Neuronal stem cell (in vitro differentiated cells): ENCODE measurements at regions not wholly inside any gene's neighbourhood (a gene's known extent, or its start where the extent isn't known, plus 50 kb on each side); places are given as distances from the start of the nearest gene placed in this dataset.

Source experiments
- DNase-seq: peaks from one replicate; pipeline ENCODE4 v3.0.0-alpha.2; 2013; ENCODE audit warnings: low spot score
- H2AFZ ChIP-seq: one replicate; pipeline ENCODE4 v1.6.1; 2013; ENCODE audit warnings: mild to moderate bottlenecking, low read length, inconsistent platforms
- H2AK5ac ChIP-seq: 2 replicates; pipeline ENCODE4 v1.6.1; 2013; ENCODE audit warnings: low read depth, mild to moderate bottlenecking, inconsistent platforms, low read length, moderate library complexity, mixed read lengths
- H2BK120ac ChIP-seq: 2 replicates; pipeline ENCODE4 v1.6.1; 2013; ENCODE audit warnings: low read depth, mild to moderate bottlenecking, inconsistent platforms, low read length, moderate library complexity, mixed read lengths
- H2BK12ac ChIP-seq: one replicate; pipeline ENCODE4 v1.6.1; 2013; ENCODE audit warnings: low read length, inconsistent platforms
- H2BK15ac ChIP-seq: 2 replicates; pipeline ENCODE4 v1.6.1; 2013; ENCODE audit warnings: mild to moderate bottlenecking, low read length, inconsistent platforms, mixed read lengths
- H2BK5ac ChIP-seq: one replicate; pipeline ENCODE4 v1.6.1; 2013; ENCODE audit warnings: inconsistent platforms, mild to moderate bottlenecking, low read length, moderate library complexity
- H3K14ac ChIP-seq: one replicate; pipeline ENCODE4 v1.6.1; 2013; ENCODE audit warnings: low read length, inconsistent platforms
- H3K18ac ChIP-seq: 2 replicates; pipeline ENCODE4 v1.6.1; 2013; ENCODE audit warnings: low read length, inconsistent platforms
- H3K23ac ChIP-seq: 2 replicates; pipeline ENCODE4 v1.6.1; 2013; ENCODE audit warnings: low read depth, mild to moderate bottlenecking, mixed read lengths, low read length, inconsistent platforms; ENCODE audit not compliant: poor library complexity
- H3K27ac ChIP-seq: replicated peaks from 3 replicates; pipeline ENCODE4 v1.5.1; 2013; ENCODE audit warnings: low read length, inconsistent platforms
- H3K27me3 ChIP-seq, 3 experiments: 2 replicates each; pipeline ENCODE4 v1.6.1; 2013; ENCODE audit warnings: low read length in 3 of 3, mild to moderate bottlenecking in 2 of 3, inconsistent platforms in 1 of 3, low read depth in 1 of 3, mixed read lengths in 1 of 3, moderate library complexity in 1 of 3; ENCODE audit not compliant: control insufficient read depth in 3 of 3, insufficient read depth in 3 of 3
- H3K36me3 ChIP-seq, 2 donors: replicated peaks in 1 of 2; 2 replicates each; pipeline ENCODE4 v1.6.1; 2013; ENCODE audit warnings: low read length in 2 of 2; ENCODE audit not compliant: control insufficient read depth in 2 of 2, insufficient read depth in 2 of 2
- H3K4ac ChIP-seq: 2 replicates; pipeline ENCODE4 v1.6.1; 2013; ENCODE audit warnings: inconsistent platforms, mild to moderate bottlenecking, low read length, moderate library complexity
- H3K4me1 ChIP-seq, 2 donors: 1 replicate in 1 of 2; 2 replicates in 1 of 2; pipeline ENCODE4 v1.6.1; 2013; ENCODE audit warnings: low read length in 2 of 2, low read depth in 1 of 2; ENCODE audit not compliant: control insufficient read depth in 2 of 2, insufficient read depth in 1 of 2
- H3K4me2 ChIP-seq: one replicate; pipeline ENCODE4 v1.6.1; 2013; ENCODE audit warnings: mild to moderate bottlenecking, low read length, inconsistent platforms; ENCODE audit not compliant: insufficient read depth, poor library complexity, severe bottlenecking
- H3K4me3 ChIP-seq, 2 donors: 2 replicates each; pipeline ENCODE4 v1.5.1; 2013; ENCODE audit warnings: low read length in 2 of 2, mild to moderate bottlenecking in 2 of 2, inconsistent platforms in 1 of 2, moderate library complexity in 1 of 2
- H3K79me1 ChIP-seq: one replicate; pipeline ENCODE4 v1.6.1; 2013; ENCODE audit warnings: low read depth, mild to moderate bottlenecking, inconsistent platforms, low read length, moderate library complexity
- H3K9ac ChIP-seq: one replicate; pipeline ENCODE4 v1.6.1; 2013; ENCODE audit warnings: mild to moderate bottlenecking, low read depth, low read length, inconsistent platforms; ENCODE audit not compliant: poor library complexity
- H3K9me3 ChIP-seq, 2 donors: replicated peaks in 1 of 2; 2 replicates each; pipeline versions ENCODE3 to v1.6.1; 2013; ENCODE audit warnings: low read length in 2 of 2, mild to moderate bottlenecking in 2 of 2, inconsistent platforms in 1 of 2, low read depth in 1 of 2, mixed read lengths in 1 of 2, moderate library complexity in 1 of 2; ENCODE audit not compliant: control insufficient read depth in 2 of 2, insufficient read depth in 1 of 2
- H4K8ac ChIP-seq: one replicate; pipeline ENCODE4 v1.6.1; 2013; ENCODE audit warnings: low read depth, mild to moderate bottlenecking, inconsistent platforms, low read length, moderate library complexity
- H4K91ac ChIP-seq: one replicate; pipeline ENCODE4 v1.6.1; 2013; ENCODE audit warnings: low read length, low read depth, mild to moderate bottlenecking, inconsistent platforms; ENCODE audit not compliant: poor library complexity
- WGBS, 2 donors: extraction: QIAGEN DNeasy Blood & Tissue Kit; methylation state at CpG; one replicate each; pipeline ENCODE4 v1.1.7; 2013; ENCODE audit warnings: missing lambda C conversion rate in 2 of 2, mixed read lengths in 1 of 2; ENCODE audit not compliant: insufficient read length in 2 of 2, insufficient replicate concordance in 1 of 2; ENCODE audit errors: extremely low coverage in 2 of 2; 5-methylcytosine and 5-hydroxymethylcytosine counted together

DNA sequence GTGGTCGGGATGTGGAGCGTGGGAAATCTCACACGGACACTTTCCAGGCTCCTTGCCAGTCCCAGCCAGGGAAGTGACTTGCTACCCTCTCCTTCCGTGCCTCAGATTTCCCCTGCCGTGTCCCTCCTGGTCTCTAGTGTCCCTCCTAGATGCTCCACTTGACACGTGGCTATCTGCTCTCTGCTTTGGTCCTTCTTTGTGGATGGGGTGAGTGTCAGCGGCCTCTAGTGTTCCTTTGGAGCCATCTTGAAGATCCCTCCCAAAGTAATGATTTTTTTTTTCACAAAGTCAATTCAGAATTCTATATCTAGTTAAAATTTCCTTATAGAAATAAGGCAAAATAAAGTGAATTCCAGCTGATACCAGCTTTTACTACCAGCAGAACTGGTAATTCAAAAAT lies 117.7 kb downstream of the MRPL36 start:
- DNase-seq = no peak
- peak overlapping the region; percentile 38 for H3K18ac ChIP-seq
- H4K91ac ChIP-seq = no peak overlapping the region
- no peak overlapping the region for H3K4ac ChIP-seq
- H3K27me3 ChIP-seq = no peaks in the 10 kb centered on the region
- peaks cover 0 to 5% of the 10 kb centered on the region in 2 donors for H3K4me1 ChIP-seq
- H3K79me1 ChIP-seq = no peaks in the 10 kb centered on the region
- no peak overlapping the region for H4K8ac ChIP-seq
- peak overlapping the region; percentile 64 for H2BK15ac ChIP-seq
- no peak overlapping the region for H3K23ac ChIP-seq
- H3K4me3 ChIP-seq = no peak overlapping the region
- H3K4me2 ChIP-seq = no peak overlapping the region
- no CpG with 5 or more reads among the region's 7 CpGs for WGBS, 2 donors
- H3K9ac ChIP-seq = no peak overlapping the region
- H2AK5ac ChIP-seq = peak overlapping the region; percentile 81
- no peak overlapping the region for H2BK120ac ChIP-seq
- no peak overlapping the region for H2AFZ ChIP-seq
- H3K9me3 ChIP-seq = no peaks in the 10 kb centered on the region
- H3K14ac ChIP-seq = no peak overlapping the region
- H3K27ac ChIP-seq = no peak overlapping the region
- H2BK5ac ChIP-seq = no peak overlapping the region
- H3K36me3 ChIP-seq = no peaks in the 10 kb centered on the region
- H2BK12ac ChIP-seq = no peak overlapping the region

DNA sequence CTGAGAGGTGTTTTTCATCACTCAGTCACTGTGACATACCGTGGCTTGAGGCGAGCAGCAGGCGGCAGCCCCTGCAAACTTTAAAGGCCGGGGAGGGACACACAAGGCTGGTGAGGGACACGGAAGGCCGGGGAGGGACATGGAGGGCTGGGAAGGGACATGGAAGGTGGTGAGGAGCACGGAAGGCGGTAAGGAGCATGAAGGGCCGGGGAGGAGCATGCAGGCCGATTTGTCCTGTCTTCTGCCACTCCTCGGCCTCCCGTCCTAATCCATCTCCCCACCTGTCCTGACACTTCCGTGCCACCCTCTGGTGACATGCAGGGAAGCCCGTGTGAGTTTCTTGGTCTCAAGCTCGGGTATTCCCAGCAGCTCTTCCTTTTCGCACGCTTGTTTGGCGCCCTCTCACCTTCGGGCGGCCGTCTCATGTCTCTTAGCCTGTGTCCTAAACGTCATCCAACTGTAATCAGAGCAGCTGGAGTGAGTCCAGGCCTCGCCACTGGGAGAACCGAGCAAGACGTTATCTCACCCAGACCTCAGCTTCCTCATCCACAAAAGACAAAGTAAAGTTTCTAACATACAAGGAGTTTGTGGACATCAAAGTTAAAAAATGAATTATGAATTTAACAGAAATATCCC lies 126.5 kb downstream of the MRPL36 start:
- Histone ChIP-seq H3K79me1 (no peaks in the 10 kb centered on the region), H3K27me3 (peaks cover 3 to 18% (median 13%) of the 10 kb centered on the region in 3 experiments), H4K8ac (no peak overlapping the region), H3K4ac (no peak overlapping the region), H3K14ac (peak overlapping the region; percentile 65), H3K36me3 (no peaks in the 10 kb centered on the region), H2BK15ac (no peak overlapping the region), H2BK120ac (no peak overlapping the region), H3K23ac (peak overlapping the region; percentile 82), H2AK5ac (no peak overlapping the region), H2BK5ac (no peak overlapping the region), H3K4me1 (peaks cover 0 to 4% of the 10 kb centered on the region in 2 donors), H3K9ac (no peak overlapping the region), H2AFZ (no peak overlapping the region), H3K18ac (peak overlapping the region; percentile 84), H2BK12ac (no peak overlapping the region), H3K9me3 (peaks cover 3 to 17% of the 10 kb centered on the region in 2 donors), H3K4me3 (no peak overlapping the region), H3K27ac (no peak overlapping the region), H4K91ac (no peak overlapping the region), H3K4me2 (no peak overlapping the region)
- WGBS, 2 donors = no CpG with 5 or more reads among the region's 25 CpGs
- no peak for DNase-seq

DNA sequence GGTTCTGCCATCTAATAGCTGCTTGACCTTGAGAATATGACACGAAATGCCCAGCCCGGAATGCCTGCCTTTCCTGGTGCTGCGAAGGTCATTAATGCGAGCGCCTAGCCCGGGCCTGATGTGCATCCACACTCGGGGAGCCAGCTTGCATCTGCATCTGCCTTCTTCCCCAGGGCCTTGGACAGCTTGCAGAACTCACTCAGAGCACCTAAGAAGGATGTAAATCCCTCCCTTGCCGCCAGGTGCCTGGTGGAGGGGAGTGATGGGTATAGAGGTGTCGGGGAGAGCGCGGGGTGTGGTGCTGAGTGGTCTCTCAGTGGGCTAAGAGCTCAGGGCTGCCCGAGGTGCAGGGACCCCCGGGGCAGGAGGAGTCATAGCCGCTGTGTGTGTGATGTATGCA lies 127.2 kb downstream of the MRPL36 start:
- H3K4me3 ChIP-seq = no peak overlapping the region
- H2BK12ac ChIP-seq = peak overlapping the region; percentile 68
- H3K18ac ChIP-seq = peak overlapping the region; percentile 3
- peak overlapping the region; percentile 16 for H2BK5ac ChIP-seq
- WGBS, 2 donors = no CpG with 5 or more reads among the region's 14 CpGs
- H2BK15ac ChIP-seq = no peak overlapping the region
- no peak overlapping the region for H4K8ac ChIP-seq
- no peak overlapping the region for H3K14ac ChIP-seq
- H3K4me2 ChIP-seq = no peak overlapping the region
- DNase-seq = no peak
- peaks cover 3 to 22% (median 20%) of the 10 kb centered on the region in 3 experiments for H3K27me3 ChIP-seq
- no peaks in the 10 kb centered on the region for H3K36me3 ChIP-seq
- no peak overlapping the region for H3K27ac ChIP-seq
- no peak overlapping the region for H2AFZ ChIP-seq
- H3K9me3 ChIP-seq = peaks cover 3 to 17% of the 10 kb centered on the region in 2 donors
- H3K9ac ChIP-seq = no peak overlapping the region
- H2BK120ac ChIP-seq = peak overlapping the region; percentile 24
- peak overlapping the region; percentile 34 for H3K23ac ChIP-seq
- H4K91ac ChIP-seq = no peak overlapping the region
- H3K79me1 ChIP-seq = no peaks in the 10 kb centered on the region
- no peak overlapping the region for H3K4ac ChIP-seq
- no peak overlapping the region for H2AK5ac ChIP-seq
- peaks cover 0 to 7% of the 10 kb centered on the region in 2 donors for H3K4me1 ChIP-seq

DNA sequence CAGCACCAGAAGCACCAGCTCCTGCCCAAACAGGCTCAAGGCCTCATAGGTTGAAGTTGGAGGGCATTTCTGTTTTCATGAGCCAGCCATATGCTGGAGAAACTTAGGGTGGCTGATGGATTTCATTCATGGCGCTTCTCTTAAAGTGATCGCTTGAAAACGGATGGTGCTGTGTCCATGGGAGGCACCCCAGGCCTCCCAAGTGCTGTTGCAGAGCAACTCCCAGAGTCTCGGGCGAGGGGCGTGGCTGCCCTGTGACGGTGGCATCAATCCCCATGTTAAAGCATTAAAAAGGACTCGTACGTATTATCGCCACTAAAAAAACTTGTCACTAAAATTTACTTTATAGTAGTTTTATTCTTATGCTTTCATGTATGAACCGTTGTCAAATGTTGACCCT lies 128.3 kb downstream of the MRPL36 start:
- peaks cover 0 to 10% of the 10 kb centered on the region in 2 donors for H3K4me1 ChIP-seq
- no peak for DNase-seq
- no peak overlapping the region for H3K18ac ChIP-seq
- no peak overlapping the region for H3K14ac ChIP-seq
- peaks cover 3 to 22% (median 22%) of the 10 kb centered on the region in 3 experiments for H3K27me3 ChIP-seq
- H3K23ac ChIP-seq = no peak overlapping the region
- no peak overlapping the region for H4K8ac ChIP-seq
- no peak overlapping the region for H2BK15ac ChIP-seq
- no peak overlapping the region for H3K4me3 ChIP-seq
- no peak overlapping the region for H3K9ac ChIP-seq
- no peak overlapping the region for H2BK12ac ChIP-seq
- no peak overlapping the region for H2BK120ac ChIP-seq
- WGBS, 2 donors = no CpG with 5 or more reads among the region's 11 CpGs
- H3K79me1 ChIP-seq = no peaks in the 10 kb centered on the region
- no peaks in the 10 kb centered on the region for H3K36me3 ChIP-seq
- no peak overlapping the region for H3K4me2 ChIP-seq
- H3K27ac ChIP-seq = no peak overlapping the region
- no peak overlapping the region for H2BK5ac ChIP-seq
- no peak overlapping the region for H4K91ac ChIP-seq
- H2AK5ac ChIP-seq = no peak overlapping the region
- H3K4ac ChIP-seq = no peak overlapping the region
- peaks cover 3 to 16% of the 10 kb centered on the region in 2 donors for H3K9me3 ChIP-seq
- H2AFZ ChIP-seq = no peak overlapping the region
